Kidney tubule cell (primary cell): ENCODE measurements at regions not wholly inside any gene's neighbourhood (a gene's known extent, or its start where the extent isn't known, plus 50 kb on each side); places are given as distances from the start of the nearest gene placed in this dataset.
A peak's percentile ranks its signal among the peaks of the same experiment; 100 is the strongest.
"Not testable (repeated sequence)": the region's sequence is repeated elsewhere in the genome, so short reads cannot be mapped to it uniquely, and the experiment has no call there.

Experiments
- DNase-seq: peaks from one replicate; pipeline ENCODE4 v3.0.0-alpha.2; 2018; ENCODE audit warnings: low spot score

DNA sequence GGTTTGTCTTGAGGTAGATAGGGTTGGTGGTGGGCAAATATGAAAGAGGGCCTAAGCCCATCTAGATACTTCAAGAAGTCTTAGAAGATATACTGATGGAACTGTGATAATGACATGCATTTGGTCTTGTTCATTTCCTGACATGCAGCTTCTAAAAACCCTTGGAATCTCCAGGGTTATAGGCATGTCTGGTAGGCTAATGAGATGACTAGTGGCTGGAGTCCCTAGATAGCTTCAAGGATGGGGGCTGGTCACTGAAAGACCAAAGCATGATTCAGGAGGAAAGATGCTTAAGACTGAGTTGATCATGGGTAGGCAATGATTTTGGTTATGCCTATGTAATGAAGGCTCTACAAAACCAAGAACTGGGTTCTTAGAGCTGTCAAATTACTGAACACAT, 217.9 kb upstream of the MOCS1 start:
- DNase-seq, result no peak

DNA sequence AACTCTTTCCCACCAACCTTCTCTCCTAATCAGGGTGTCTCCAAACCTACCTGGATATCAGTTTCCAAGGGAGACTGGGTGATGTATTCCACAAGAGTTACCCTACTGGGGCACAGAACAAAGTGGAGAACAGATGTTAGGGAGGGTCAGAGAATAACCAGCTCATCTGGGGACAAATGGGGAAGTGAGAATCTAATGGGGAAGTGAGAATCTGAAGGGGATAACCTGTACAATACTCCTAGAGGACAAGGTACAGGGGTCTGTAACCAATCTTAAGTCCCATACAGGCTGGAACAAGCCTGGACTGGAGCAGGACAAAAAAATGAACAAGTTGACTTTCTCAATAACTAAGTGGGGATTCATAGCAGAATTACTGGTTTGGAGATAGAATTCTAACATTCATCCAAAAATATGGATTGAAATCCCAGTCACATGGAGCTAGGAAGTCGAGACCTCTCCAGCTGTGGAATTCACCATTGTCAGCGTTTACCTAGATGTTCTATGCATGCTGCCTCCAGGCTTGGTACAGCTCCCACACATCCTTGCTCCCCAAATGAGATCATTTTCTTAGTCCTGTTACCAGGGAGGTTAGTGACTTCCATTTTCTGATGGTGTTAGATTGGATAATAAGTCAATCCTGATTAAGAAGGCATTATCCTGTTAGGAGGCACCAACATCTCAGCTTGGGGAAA, 214.8 kb upstream of the MOCS1 start:
- DNase-seq, result no peak

DNA sequence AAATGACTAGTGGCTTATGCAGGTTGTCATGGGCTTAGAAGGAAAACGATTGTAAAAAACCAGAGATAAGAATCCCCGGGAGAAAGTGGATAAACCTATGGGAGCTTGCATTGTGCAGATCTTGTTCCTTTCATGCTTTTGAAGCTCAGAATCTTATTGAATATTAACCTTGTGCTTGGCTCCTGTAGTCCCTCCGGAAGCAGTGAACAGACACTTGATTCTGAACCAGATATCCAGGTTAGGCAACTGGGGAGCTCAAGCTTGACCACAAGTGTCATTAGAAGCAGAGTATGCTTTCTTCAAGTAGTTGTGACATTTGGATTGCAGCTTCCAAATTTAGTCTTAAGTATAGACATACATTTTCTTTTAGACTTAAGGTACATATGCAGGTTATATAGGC, 212.6 kb upstream of the MOCS1 start:
- DNase-seq, result peak; percentile 30

DNA sequence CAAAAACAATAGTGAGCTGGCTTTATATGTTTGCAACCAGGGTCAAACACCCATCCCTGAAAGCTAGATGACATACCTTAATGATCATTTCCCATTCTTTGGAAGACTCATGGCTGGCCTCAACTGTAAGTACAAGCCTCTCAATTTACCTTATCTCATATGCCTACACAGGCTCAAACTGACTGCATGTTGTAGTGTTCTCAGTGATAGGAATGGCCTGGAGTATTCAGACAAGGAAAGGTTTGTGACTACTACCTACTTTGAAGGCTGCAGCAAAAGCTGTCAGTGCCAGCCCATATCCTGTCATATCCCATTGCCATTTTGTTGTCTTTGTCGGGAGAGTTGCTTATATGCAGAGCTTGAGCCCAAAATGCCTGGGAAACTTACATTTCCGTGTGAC, 205.2 kb upstream of the MOCS1 start:
- DNase-seq, result no peak

DNA sequence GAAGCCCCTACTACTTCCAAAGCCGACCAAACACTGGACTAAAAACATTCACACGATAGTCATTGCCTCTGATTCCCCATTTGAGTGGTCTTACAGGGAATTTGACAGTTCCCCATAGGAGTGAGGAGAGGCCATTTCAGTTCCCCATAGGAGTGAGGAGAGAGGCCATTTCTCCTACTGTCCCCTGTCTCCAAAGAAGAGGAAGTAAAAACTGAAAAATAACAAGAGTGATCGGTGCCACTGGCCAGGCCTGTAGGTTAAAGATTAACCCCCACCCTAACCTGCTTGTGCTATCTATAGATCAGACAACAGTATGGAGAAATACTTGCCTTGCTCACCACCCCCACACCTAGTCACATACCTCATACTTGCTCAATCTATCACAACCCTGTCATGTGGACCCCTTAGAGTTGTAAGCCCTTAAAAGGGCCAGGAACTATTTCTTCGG, 204.0 kb upstream of the MOCS1 start:
- peak; percentile 68 for DNase-seq

DNA sequence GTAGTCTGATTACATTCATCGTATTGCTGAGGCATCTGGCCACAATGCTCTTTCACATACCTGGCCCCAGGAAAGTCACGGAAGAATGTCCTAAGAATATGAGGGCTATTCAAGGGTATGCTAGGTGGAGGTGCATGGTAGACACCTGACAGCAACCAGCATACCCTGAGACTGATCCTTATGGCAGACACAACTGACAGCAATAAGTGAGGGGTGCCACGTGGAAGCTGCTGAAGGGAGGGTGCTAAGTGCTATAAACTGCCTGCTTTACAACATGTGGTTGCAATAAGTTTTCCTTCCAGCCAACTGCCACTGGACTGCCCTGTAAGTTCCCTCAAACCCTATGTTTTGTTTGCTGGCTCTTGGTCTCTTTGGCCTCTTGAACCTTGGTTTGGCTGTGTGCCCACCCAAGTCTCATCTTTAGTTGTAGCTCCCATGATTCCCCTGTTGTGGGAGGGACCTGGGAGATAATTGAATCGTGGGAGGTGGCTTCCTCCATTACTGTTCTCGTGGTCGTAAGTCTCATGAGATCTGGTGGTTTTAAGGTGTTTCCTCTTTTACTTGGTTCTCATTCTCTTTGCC, 201.3 kb upstream of the MOCS1 start:
- no peak for DNase-seq

DNA sequence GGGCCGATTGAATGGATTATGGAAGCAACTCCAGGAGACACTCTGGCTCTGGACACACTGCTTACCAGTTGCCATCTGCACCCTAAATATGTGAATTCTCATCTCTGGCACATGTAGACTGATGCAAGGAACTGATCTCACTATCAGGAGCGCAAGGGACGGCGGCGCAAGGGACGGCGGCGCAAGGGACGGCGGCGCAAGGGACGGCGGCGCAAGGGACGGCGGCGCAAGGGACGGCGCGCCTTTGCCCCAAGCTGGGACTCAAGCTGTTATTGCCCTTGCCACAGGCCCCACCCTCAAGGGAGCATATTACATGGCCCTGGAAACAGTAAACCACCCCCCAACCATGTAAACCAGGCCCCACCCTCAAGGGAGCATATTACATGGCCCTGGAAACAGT, 199.7 kb upstream of the MOCS1 start:
- DNase-seq, result not testable (repeated sequence)

DNA sequence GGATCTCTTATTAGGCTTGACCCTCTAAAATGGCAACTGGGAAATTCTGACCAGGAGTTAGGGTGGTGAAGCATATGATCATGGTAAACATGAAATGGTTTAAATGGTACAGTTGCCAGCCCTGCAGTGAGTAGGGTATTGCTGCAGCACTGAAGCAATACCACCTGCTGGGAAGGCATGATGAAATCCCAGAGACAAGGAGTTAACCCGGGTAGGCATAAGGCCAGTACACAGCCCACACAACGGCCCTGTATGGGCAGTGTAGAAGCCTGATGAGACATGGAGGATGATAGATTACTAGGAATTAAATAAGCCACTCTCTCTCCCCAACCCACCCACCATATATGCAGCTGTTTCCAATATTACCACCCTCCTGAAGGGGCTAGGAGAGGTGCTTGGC, 197.4 kb upstream of the MOCS1 start:
- no peak for DNase-seq

DNA sequence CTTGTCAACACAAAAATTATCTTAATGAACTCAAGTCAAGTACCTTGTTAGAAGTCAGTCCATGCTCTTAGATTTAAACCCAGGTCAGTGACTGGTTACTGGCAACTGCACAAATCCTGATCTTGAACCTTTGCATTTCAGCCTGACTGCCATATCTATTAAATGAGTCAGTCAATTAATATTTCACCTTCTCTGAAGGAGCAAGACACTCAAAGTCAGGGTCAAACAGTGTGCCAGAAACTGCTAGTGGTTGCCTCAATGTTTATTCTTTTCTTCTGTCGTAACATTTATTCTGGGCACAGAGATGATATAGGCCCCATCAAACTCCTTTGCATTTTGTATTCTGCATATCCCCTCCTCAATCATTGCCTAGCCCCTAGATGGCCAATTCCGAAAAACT, 193.9 kb upstream of the MOCS1 start:
- DNase-seq, result peak; percentile 50

DNA sequence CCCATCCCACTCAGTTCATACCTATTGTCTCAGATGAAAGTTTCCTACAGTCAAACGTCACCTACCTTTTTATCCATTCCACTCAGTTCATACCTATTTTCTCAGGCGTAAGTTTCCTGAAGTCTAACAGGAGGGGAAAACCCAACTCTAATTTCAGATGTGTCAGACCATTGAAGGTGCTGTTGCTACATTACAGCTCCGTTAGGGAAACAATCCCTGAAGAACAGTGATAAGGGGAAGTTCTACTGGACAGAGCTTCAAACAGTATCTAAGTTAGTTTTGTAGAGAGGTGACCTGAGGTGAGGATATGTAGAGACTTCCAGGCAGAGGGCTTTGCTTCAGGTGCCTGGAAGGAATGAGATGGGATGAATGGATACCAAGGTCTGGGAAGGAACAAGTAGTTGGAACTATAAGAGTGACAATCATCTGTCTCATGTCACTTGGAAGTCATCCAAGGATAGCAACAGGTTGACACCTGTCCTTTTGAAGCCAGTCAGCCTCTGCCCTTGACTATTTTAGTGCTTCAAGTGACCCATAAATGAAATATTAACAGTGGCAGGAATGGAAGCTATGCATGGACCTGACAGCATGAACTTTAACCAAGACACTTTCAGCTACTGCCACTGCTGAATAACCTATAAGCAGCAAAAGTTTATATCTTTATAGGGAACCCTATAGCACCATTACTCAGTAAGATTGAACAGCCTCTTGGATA, 191.6 kb upstream of the MOCS1 start:
- peak; percentile 34 for DNase-seq

DNA sequence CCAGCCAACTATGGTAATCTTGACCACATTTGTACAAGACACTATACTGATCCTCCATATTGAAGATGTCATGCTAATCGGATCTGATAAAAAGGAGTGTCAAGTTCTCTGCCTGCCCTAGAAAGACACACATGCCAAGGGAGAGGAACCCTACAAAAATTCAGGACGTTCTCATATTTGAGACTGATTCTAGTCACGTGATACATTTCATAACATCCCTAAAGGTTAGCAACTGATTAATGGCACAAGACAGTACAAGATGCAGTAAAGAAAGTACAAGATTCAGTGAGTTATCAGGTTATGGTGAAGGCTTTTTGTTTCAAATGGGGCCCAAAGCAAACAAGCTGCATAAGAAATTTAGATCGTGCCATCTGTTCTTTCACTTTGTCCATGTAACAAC, 190.7 kb upstream of the MOCS1 start:
- no peak for DNase-seq

DNA sequence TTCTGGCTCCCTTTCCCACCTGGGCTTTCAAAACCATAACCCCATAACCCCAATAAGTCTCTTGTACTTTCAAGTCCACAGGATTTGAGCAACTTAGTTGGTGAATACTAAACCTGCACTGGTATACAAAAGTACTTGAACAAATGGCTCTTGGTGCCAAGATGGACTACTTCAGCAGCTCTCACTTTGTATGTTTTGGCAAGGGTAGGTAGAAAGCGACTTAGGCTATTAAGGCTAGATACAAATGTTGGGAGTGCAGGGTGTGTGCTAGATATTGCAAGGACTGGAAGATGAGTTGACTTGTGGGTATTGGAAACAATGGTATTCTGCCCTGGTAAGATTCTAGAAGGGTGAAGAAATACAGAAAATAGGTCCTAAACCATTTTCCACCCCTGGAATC, 182.6 kb upstream of the MOCS1 start:
- DNase-seq, result no peak

DNA sequence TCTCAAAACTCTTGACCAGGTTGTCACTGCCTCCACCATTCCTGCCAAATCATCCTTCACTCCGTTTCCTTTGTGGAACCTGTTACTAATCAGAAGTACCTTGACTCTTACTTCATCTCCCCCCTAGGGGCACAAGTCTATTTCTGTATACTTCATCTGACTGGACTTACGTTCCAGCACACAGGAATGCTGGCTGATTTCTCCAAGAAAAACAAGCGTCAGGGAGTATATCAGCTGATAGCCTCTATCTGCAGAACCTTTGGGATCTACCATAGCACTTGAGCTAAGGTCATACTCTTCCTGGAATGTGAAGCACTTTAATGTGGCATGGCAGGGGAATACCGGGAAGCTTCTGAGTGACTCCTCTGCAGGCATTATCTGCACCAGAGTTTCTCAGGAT, 178.1 kb upstream of the MOCS1 start:
- DNase-seq, result peak; percentile 8

DNA sequence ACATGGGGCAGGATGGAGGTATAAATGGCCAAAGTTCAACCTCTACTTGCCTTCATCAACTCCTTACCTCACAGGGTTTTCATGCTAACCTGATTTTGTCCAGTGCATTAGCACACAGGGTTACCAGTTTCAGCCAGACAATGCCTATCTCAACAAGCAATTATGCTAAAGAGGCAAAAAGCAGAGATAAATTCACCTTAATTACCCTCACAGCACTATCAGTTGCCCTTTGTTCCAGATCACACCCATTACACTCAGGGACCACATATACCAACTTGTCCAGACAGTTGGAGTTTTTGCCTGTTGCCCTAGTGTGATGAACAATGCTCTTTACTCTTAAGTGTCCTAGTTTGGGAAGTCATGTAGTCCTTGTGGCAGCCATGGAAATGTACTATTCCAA, 174.5 kb upstream of the MOCS1 start:
- DNase-seq, result no peak

DNA sequence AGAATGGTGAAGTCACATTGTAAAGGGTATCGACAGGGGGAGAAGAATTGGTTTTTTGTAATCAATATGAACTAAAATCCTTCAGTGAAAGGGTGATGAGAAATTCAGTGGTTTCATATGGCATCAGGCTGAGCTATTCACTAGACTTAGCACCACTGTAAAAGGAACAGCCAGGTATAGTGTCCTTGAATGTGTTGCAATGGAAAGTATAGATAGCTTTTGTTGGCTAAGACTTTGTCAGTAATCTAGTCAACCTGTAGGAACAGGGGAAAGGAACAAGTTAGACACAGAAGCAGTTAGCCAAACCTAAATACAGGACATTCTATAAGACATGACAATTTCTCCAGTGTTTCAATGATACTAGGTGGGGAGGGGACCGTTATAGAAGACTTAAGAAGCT, 172.6 kb upstream of the MOCS1 start:
- no peak for DNase-seq

DNA sequence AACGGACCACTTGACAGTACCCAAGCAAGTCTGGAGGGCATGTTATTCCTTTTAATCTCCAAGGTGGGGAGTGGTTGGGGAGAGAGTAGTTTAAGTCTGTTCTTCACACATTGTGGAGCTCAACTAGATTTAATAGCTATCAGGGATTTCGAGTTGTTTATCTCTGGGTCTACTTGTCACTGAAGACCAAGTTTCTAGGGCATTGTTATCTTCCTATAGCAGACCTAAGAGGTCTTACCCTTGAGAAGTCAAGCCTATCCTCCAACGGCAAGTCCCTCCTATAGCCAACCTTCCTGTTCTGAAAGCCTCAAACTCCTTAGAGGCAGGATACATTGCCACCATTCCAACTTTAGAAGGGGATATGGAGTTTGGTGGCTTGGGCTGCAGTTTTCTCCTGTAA, 164.5 kb upstream of the MOCS1 start:
- DNase-seq, result no peak

DNA sequence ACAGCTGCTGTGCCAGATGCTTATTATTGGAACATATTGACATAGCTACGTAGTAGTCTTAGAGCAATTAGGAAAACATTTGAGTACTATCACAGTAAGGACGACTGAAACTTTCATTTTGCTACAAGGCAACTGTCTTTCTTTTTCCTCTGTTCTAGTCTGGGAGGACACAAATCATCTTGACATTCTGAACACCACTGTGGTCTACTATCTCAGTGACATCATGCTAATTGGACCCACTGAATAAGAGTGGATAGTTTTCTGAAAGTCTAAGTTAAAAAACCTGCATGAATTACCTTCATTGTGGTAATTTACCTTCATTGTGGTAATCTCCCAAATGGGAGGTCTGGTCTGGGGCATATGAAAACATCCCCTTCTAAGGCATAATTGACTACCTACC, 163.3 kb upstream of the MOCS1 start:
- DNase-seq, result no peak

DNA sequence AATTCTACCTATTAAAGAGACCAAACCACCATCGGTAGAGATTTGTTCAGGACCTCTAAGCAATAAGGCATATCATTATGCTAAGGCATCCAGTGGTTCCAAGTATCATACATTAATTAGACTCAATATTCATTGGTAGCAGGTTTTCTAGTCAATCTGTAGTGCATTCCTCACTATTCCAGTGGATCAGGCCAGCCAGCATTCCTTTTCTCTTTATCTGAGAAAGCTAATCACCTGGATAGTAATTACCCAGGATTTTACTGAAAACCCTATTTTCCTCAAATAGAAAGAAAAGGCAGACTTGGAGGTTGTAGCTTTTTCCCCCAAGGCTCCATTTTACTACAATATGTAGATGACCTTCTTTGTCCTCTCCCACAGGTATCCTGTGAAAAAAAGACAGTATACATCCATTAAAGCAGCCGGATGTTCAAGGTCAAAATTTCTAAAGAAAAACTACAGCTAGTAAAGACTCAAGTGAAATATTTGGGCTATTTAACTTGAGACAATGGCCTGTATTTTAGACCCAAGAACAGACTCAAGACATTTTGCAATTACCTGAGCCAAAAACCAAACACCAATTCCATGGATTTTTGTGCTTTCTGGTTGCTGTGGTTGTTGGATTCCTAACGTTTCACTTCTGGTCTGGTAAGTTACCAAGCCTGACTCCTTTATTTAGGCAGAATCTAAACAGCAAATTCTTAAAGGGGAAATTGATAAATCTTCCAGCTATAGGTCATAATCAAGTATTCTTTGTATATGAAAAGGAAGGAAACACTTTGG, 149.1 kb upstream of the MOCS1 start:
- no peak for DNase-seq

DNA sequence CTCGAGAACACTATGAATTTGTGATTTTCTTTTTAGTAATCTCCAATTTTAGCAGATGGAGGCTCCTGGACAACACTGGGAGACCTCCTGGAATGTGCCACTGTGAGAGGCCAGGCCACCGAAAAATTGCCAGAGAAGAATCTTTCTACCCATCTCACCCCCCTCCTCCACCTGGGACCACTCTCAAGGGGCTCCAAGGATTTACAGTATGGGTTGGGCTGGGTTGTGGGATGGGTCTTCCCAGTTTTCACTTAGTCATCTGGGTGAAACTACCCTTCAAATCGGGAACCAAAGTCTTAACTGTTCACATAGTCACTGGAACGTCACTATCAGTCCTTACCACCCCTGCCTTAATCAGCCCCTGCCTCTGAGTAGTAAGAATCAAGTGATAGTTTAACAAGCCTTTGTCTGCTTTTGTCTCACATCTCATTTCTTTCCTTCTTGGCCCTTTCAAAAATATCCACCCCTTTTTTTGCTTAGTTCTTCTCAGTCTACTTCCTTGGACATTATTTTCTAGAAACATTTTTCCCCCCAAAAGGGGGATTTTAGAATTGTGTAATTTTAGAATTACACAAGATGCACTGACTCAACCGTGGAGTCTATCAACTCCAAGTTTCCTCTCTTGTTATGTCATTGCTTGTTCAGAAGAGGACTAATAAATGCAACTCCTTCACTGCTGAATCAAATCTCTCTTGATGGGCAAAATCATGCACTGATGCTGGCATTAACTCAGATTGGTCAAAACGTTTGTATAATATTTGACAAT, 148.2 kb upstream of the MOCS1 start:
- no peak for DNase-seq

DNA sequence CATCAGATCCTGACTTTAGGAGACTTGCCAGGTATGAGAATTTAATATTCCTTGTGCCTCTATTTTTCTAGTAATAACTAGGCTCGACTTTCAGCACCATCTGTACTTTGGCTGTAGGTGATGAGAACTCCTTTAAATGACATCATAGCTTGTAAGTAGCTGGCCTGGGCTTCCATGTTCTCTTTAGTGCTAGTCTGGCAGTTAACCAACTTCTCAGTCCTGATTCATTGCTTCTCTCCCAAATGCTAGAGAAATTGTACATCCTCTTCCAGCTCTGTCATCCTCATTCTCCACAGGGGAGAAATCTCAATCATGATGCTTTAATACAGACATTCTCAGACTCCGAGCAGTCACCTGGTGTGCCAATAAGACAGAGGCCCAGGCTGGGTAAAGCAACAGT, 143.5 kb upstream of the MOCS1 start:
- peak; percentile 22 for DNase-seq

DNA sequence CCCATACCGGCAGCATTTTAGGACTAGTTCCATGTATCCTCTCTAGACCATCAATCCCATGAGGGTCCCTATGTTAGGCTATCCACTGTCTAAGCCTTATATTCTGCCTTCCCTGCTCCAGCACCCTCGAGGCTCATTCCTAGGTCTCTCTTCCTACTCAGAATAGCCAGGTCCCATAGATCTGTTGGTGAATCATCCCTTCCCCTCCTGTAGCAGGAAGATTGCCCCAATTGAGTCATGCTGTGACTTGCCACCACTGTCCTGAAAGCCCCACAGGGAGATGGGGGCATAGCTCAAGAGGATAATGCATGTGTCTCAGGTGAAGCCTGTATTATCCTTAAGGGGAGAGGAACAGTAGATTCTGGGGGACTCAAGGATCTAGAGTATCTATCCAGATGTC, 143.1 kb upstream of the MOCS1 start:
- peak; percentile 21 for DNase-seq

DNA sequence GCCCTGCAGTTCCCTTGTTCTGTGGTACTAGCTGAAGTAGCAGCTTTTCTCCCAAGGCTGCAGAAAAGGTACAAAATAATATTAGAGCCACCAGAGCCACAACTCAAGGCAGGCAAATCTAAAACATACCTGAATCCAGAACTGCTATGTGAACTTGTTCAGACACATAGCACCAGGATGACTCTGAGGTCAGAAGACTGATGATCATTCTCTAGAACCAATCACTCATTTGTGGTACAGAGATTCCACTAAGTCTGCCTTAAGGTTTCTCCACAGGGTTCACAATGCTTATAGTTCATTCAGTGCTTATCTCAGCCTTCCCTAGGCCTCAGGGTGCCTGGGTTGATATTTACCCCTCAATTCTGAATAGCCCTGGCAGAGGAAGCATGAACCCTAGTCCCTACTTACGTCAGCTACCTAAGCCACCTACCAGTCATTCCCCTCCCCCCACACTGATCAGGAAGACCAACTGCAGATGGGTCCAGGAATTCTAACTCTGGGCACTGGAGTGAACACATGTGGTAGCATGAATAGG, 140.9 kb upstream of the MOCS1 start:
- no peak for DNase-seq
